PC-3 (cell line): ENCODE measurements at regions not wholly inside any gene's neighbourhood (a gene's known extent, or its start where the extent isn't known, plus 50 kb on each side); places are given as distances from the start of the nearest gene placed in this dataset.

Experiments
- CTCF ChIP-seq: fragments of 300-600 bp; sonication (generic); conservative IDR thresholded peaks from 2 replicates; pipeline ENCODE4 v1.5.1; 2017; ENCODE audit warnings: antibody characterized with exemption, low read depth, mild to moderate bottlenecking, low read length
- EZH2 ChIP-seq: fragments of 300-600 bp; sonication (generic); IDR thresholded peaks from one replicate; pipeline ENCODE4 v1.6.1; 2017; ENCODE audit warnings: antibody characterized with exemption, mild to moderate bottlenecking, low read length; ENCODE audit not compliant: unreplicated experiment
- EZH2phosphoT487 ChIP-seq: fragments of 300-600 bp; sonication (generic); IDR thresholded peaks from 2 replicates; pipeline ENCODE4 v1.6.1; 2018; ENCODE audit warnings: mild to moderate bottlenecking, antibody characterized with exemption, low read length, borderline replicate concordance

- TF ChIP-seq CTCF: no peak
- no peak for TF ChIP-seq EZH2phosphoT487
- TF ChIP-seq EZH2: no peak
These were observed 133.6 kb downstream of the PLPPR4 start for GRCh38 chr1:99397863-99398262.
